Activated CD8-positive, alpha-beta T cell treated with anti-CD3 and anti-CD28 coated beads for 36 hours (primary cell): ENCODE measurements at regions not wholly inside any gene's neighbourhood (a gene's known extent, or its start where the extent isn't known, plus 50 kb on each side); places are given as distances from the start of the nearest gene placed in this dataset.

Experiments
- ATAC-seq: fragments of 200-7000 bp; cut with Tn5 transposase; one replicate; pipeline ENCODE4 v1.10.0; 2021; ENCODE audit warnings: mild to moderate bottlenecking, moderate library complexity
- CTCF ChIA-PET: fragments of 350-600 bp; sonication (Branson Sonifier 250); formaldehyde crosslinking; loops from one replicate; lab custom pipeline; 2021; ENCODE audit warnings: antibody characterized with exemption; lab: Charles Lee
- POLR2A ChIA-PET: fragments of 350-600 bp; sonication (Branson Sonifier 250); formaldehyde crosslinking; loops from one replicate; lab custom pipeline; 2021; ENCODE audit warnings: antibody characterized with exemption; lab: Charles Lee
- DNase-seq: peaks from one replicate; pipeline ENCODE4 v3.0.0-alpha.2; 2020
- H3K27ac Mint-ChIP-seq: one replicate; pipeline ENCODE4 v1.8.0; 2021; ENCODE audit warnings: mild to moderate bottlenecking, mixed read lengths
- H3K27me3 Mint-ChIP-seq: one replicate; pipeline ENCODE4 v1.8.0; 2021; ENCODE audit warnings: mixed read lengths
- H3K36me3 Mint-ChIP-seq: one replicate; pipeline ENCODE4 v1.8.0; 2021; ENCODE audit warnings: low read depth, mixed read lengths
- H3K4me1 Mint-ChIP-seq: one replicate; pipeline ENCODE4 v1.8.0; 2021; ENCODE audit warnings: low read depth, mixed read lengths
- H3K4me3 Mint-ChIP-seq: one replicate; pipeline ENCODE4 v1.8.0; 2021; ENCODE audit warnings: mild to moderate bottlenecking, moderate library complexity, mixed read lengths
- H3K9me3 Mint-ChIP-seq: one replicate; pipeline ENCODE4 v1.8.0; 2021; ENCODE audit warnings: mixed read lengths
- CTCF ChIP-seq: fragments of 200-600 bp; IDR thresholded peaks from one replicate; pipeline ENCODE4 v1.8.0; 2022; ENCODE audit warnings: antibody characterized with exemption, mild to moderate bottlenecking
- intact Hi-C: fragments of 100-400 bp; cut with micrococcal nuclease; formaldehyde crosslinking; loops from one replicate; pipeline ENCODE4 v1.10.0; 2022

DNA sequence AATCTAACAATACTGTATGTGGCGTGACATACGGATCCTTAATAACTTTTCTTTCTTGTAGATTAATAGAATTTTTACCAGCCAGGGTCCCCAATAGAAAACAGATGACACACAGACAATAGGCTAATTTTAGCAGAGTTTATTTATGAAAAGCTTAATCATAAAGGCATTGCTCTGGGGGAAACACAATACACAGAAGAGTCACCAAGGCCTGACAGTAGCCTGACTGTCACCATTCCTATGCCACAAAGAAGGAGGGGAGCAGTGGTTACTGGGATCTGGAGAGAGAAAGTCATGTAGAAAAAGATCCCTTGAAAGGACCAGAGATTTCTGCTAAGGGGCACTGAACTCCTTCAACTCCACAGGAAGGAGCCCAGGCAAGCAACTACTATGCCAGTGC lies 139.5 kb downstream of the METTL4 start:
- Mint-ChIP-seq H3K36me3 (no peaks in the 10 kb centered on the region), H3K4me3 (no peak overlapping the region), H3K27ac (no peak overlapping the region), H3K27me3 (peaks cover 2% of the 10 kb centered on the region), H3K9me3 (peaks cover 6% of the 10 kb centered on the region), H3K4me1 (no peaks in the 10 kb centered on the region)
- ChIA-PET POLR2A (no interaction called here), CTCF (no interaction called here)
- intact Hi-C loops: no loop called here
- ATAC-seq: no peak
- TF ChIP-seq CTCF: no peak
- no peak for DNase-seq

DNA sequence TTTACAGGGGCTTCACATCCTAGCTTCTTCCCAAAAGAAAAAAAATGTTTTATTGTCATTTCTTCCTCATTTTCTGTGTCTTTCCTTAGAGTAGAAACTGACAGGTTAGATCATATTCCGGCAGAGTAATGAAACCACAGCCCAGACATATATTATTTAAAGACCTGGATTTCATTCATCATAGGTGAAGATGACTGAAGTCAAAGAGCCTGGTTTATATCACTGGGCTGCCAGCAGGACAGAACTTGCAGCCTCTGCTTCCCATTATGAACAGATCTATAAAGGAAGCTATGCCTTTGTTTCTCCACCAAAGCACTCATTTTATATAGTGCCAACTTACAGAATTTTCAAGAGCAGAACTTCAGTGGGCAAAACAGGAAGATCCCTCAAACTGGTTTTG lies 137.9 kb downstream of the METTL4 start:
- Mint-ChIP-seq H3K4me1 (no peaks in the 10 kb centered on the region), H3K4me3 (no peak overlapping the region), H3K36me3 (no peaks in the 10 kb centered on the region), H3K27ac (no peak overlapping the region), H3K27me3 (peaks cover 2% of the 10 kb centered on the region), H3K9me3 (peaks cover 6% of the 10 kb centered on the region)
- ATAC-seq: no peak
- no peak for DNase-seq
- intact Hi-C loops: no loop called here
- ChIA-PET POLR2A (no interaction called here), CTCF (no interaction called here)
- TF ChIP-seq CTCF: no peak

DNA sequence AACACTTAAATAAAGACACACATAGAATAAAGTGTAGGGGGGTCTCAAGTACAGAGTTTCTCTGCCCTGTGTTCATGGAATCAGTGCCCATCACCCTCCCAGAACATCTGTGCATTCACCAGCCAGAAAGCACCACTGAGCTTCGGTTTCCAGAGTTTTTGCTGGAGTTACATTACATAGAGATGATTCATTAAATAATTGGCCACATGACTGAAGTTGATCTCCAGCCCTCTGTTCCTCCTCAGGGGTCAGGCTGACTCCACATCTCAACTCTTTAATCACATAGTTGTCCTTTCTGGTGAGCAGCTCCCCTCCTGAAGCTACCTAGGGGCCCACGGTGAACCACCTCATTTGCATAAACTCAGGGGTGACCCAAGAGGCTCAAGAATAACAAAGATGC lies 129.8 kb downstream of the METTL4 start:
- no peaks in the 10 kb centered on the region for H3K9me3 Mint-ChIP-seq
- no peak for DNase-seq
- H3K4me3 Mint-ChIP-seq: no peak overlapping the region
- POLR2A ChIA-PET: no interaction called here
- intact Hi-C loops: no loop called here
- H3K4me1 Mint-ChIP-seq: no peaks in the 10 kb centered on the region
- no peak overlapping the region for H3K27ac Mint-ChIP-seq
- no peak for TF ChIP-seq CTCF
- no peaks in the 10 kb centered on the region for H3K36me3 Mint-ChIP-seq
- CTCF ChIA-PET: no interaction called here
- ATAC-seq: no peak
- no peaks in the 10 kb centered on the region for H3K27me3 Mint-ChIP-seq

DNA sequence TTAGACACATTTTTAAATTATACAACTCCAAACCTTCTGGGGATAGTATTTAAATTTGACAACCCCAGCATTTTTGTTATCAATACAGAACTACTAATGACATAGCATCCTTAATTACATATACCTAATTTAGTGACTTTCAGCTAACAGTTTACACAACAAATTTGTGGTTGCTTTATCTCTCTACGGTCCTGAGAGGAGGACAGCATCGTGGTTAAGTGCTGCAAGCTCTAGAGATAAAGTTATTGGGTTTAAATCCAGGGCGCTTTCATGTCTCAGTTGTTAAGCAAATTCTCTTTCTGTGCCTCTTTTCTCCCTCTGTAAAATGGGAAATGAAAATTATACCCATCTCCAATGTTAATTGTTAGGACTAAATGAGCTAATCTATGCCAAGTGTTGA lies 129.3 kb downstream of the METTL4 start:
- intact Hi-C loops: no loop called here
- Mint-ChIP-seq H3K4me1 (no peaks in the 10 kb centered on the region), H3K27me3 (no peaks in the 10 kb centered on the region), H3K9me3 (no peaks in the 10 kb centered on the region), H3K4me3 (no peak overlapping the region), H3K36me3 (no peaks in the 10 kb centered on the region), H3K27ac (no peak overlapping the region)
- CTCF ChIA-PET: interaction anchor here (1.2 kb wide), 1 partner anchor 57 kb away, joined by 3 read pairs; no protein-coding TSS in a partner anchor
- no peak for TF ChIP-seq CTCF
- ATAC-seq: no peak
- DNase-seq: no peak
- POLR2A ChIA-PET: interaction anchor here (0.6 kb wide), 1 partner anchor 1539 kb away, joined by 3 read pairs; no protein-coding TSS in a partner anchor

- no peak for TF ChIP-seq CTCF
- no peaks in the 10 kb centered on the region for H3K36me3 Mint-ChIP-seq
- no peak overlapping the region for H3K27ac Mint-ChIP-seq
- ChIA-PET POLR2A (no interaction called here), CTCF (interaction anchor here (0.7 to 1.2 kb wide), 2 partner anchors 44 to 56 kb away, joined by 3 read pairs; no protein-coding TSS in a partner anchor)
- DNase-seq: no peak
- H3K27me3 Mint-ChIP-seq: no peaks in the 10 kb centered on the region
- no peak overlapping the region for H3K4me3 Mint-ChIP-seq
- intact Hi-C loops: no loop called here
- ATAC-seq: no peak
- no peaks in the 10 kb centered on the region for H3K4me1 Mint-ChIP-seq
- no peaks in the 10 kb centered on the region for H3K9me3 Mint-ChIP-seq
These were observed 128.5 kb downstream of the METTL4 start for GRCh38 chr18:2442726-2443275.
